HK-2 (cell line): ENCODE measurements at regions not wholly inside any gene's neighbourhood (a gene's known extent, or its start where the extent isn't known, plus 50 kb on each side); places are given as distances from the start of the nearest gene placed in this dataset.
"Not testable (repeated sequence)": the region's sequence is repeated elsewhere in the genome, so short reads cannot be mapped to it uniquely, and the experiment has no call there.

Experiments
- DNase-seq: peaks from one replicate; pipeline ENCODE4 v3.0.0-alpha.2; 2018; ENCODE audit not compliant: unreplicated experiment

GRCh38 chr7:68813551-68814080, 784.7 kb upstream of the AUTS2 start:
- DNase-seq, result no peak

GRCh38 chr7:68816491-68816890, 781.8 kb upstream of the AUTS2 start:
- no peak for DNase-seq

- DNase-seq, result no peak
Measured at GRCh38 chr7:68820321-68820720, 778.0 kb upstream of the AUTS2 start.

GRCh38 chr7:68821846-68822245, 776.4 kb upstream of the AUTS2 start:
- DNase-seq, result no peak

- DNase-seq, result no peak
Measured at GRCh38 chr7:68823996-68824780, 774.1 kb upstream of the AUTS2 start.

- no peak for DNase-seq
Measured at GRCh38 chr7:68828575-68828974, 769.7 kb upstream of the AUTS2 start.

GRCh38 chr7:68833422-68833821, 764.9 kb upstream of the AUTS2 start:
- no peak for DNase-seq

- DNase-seq, result no peak
Measured at GRCh38 chr7:68839014-68839413, 759.3 kb upstream of the AUTS2 start.

GRCh38 chr7:68840991-68841390, 757.3 kb upstream of the AUTS2 start:
- no peak for DNase-seq

- not testable (repeated sequence) for DNase-seq
Measured at GRCh38 chr7:68843985-68844384, 754.3 kb upstream of the AUTS2 start.

- DNase-seq, result no peak
Measured at GRCh38 chr7:68846811-68847325, 751.4 kb upstream of the AUTS2 start.

GRCh38 chr7:68853254-68853653, 745.0 kb upstream of the AUTS2 start:
- no peak for DNase-seq

GRCh38 chr7:68857571-68857970, 740.7 kb upstream of the AUTS2 start:
- DNase-seq, result no peak

GRCh38 chr7:68858497-68858896, 739.8 kb upstream of the AUTS2 start:
- DNase-seq, result no peak

- DNase-seq, result no peak
Measured at GRCh38 chr7:68861171-68861570, 737.1 kb upstream of the AUTS2 start.

- no peak for DNase-seq
Measured at GRCh38 chr7:68862261-68862660, 736.0 kb upstream of the AUTS2 start.

- no peak for DNase-seq
Measured at GRCh38 chr7:68862736-68863135, 735.5 kb upstream of the AUTS2 start.

- no peak for DNase-seq
Measured at GRCh38 chr7:68865351-68866199, 732.7 kb upstream of the AUTS2 start.

- no peak for DNase-seq
Measured at GRCh38 chr7:68866200-68866570, 732.1 kb upstream of the AUTS2 start.

GRCh38 chr7:68866721-68867120, 731.6 kb upstream of the AUTS2 start:
- DNase-seq, result not testable (repeated sequence)

- no peak for DNase-seq
Measured at GRCh38 chr7:68868978-68869377, 729.3 kb upstream of the AUTS2 start.

- DNase-seq, result no peak
Measured at GRCh38 chr7:68873616-68874015, 724.7 kb upstream of the AUTS2 start.

GRCh38 chr7:68875857-68876256, 722.4 kb upstream of the AUTS2 start:
- no peak for DNase-seq
